Coronary artery (tissue), 2 donors: ENCODE measurements at regions not wholly inside any gene's neighbourhood (a gene's known extent, or its start where the extent isn't known, plus 50 kb on each side); places are given as distances from the start of the nearest gene placed in this dataset.

Experiments
- DNase-seq: peaks from one replicate; pipeline ENCODE4 v3.0.0-alpha.2; 2017; ENCODE audit warnings: low spot score
- H3K27ac ChIP-seq, 2 donors: fragments of 200-600 bp; sonication (generic); one replicate each; pipeline ENCODE4 v1.5.1; 2016 to 2019
- H3K4me3 ChIP-seq: fragments of 200-600 bp; sonication (generic); 2 replicates; pipeline ENCODE4 v1.5.1; 2016; ENCODE audit warnings: mild to moderate bottlenecking, moderate library complexity
- TF ChIP-seq, protein P1 (sequence below): fragments of 200-600 bp; sonication (generic); IDR thresholded peaks from one replicate; pipeline ENCODE4 v1.5.1; 2019; ENCODE audit warnings: antibody characterized with exemption

DNA sequence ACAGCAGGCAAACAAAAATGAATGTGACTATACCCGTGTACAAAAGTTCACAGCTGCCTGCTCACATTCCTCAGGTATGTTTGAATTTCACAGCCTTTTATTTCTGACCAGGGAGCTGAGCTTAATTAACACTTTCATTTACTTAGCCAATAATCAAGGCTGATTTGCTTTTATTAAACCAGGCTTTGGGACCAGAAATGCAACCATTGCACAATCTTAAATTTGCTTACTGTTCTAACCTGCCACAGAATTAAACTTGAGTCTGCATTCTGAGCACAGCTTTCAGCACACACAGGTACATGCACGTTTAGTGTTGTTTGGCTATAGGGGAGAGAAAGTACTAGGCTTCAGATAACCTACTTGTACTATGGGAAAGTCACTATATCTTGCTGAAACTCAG lies 372.4 kb upstream of the ATP5MC3 start:
- TF ChIP-seq, protein P1, sequence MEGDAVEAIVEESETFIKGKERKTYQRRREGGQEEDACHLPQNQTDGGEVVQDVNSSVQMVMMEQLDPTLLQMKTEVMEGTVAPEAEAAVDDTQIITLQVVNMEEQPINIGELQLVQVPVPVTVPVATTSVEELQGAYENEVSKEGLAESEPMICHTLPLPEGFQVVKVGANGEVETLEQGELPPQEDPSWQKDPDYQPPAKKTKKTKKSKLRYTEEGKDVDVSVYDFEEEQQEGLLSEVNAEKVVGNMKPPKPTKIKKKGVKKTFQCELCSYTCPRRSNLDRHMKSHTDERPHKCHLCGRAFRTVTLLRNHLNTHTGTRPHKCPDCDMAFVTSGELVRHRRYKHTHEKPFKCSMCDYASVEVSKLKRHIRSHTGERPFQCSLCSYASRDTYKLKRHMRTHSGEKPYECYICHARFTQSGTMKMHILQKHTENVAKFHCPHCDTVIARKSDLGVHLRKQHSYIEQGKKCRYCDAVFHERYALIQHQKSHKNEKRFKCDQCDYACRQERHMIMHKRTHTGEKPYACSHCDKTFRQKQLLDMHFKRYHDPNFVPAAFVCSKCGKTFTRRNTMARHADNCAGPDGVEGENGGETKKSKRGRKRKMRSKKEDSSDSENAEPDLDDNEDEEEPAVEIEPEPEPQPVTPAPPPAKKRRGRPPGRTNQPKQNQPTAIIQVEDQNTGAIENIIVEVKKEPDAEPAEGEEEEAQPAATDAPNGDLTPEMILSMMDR = no peak
- Histone ChIP-seq H3K27ac (no peak overlapping the region), H3K4me3 (no peak overlapping the region)
- no peak for DNase-seq

GRCh38 chr2:175552902-175553301 lies 371.4 kb upstream of the ATP5MC3 start:
- no peak overlapping the region for H3K4me3 ChIP-seq
- no peak for DNase-seq
- TF ChIP-seq, protein P1 = no peak
- H3K27ac ChIP-seq = no peak overlapping the region

DNA sequence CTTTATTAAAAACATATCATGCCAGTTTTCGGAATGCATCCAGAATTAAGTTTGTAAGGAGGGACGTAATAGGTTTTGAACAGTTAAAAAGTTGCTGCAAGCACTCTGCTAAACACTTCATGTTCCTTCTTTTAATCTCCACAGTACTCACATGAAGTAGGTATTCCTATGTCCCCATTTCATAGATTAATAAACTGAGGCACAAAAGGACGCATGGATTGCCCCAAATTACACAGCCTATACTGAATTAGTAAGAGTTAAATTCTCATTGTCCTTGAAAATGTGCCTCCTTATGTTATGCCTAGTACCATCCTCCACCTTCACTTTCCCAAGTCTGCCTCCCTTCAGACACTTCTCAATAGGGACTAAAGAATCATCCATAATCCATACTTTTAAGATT lies 358.9 kb upstream of the ATP5MC3 start:
- Histone ChIP-seq H3K4me3 (no peak overlapping the region), H3K27ac (no peak overlapping the region)
- no peak for DNase-seq
- TF ChIP-seq, protein P1 = no peak

DNA sequence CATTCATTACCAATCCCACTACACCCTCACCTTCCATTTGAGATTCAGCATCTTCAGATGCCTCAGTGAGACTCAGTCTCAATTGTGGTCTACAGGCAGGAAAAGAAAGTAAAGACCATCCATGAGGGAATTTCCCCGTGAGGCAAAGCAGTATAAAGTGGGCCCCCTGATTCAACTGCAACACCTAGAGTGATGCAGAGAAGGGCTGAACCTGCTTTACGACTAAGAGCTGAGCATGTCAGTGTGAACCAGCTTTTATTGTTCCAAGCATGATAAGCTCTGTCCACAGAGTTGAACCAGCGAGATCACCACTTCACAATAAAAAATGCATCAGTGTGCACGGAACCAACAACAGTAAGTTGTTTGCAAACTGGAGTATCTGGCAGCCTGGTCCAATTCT lies 357.6 kb upstream of the ATP5MC3 start:
- no peak overlapping the region for H3K27ac ChIP-seq
- no peak for DNase-seq
- no peak overlapping the region for H3K4me3 ChIP-seq
- TF ChIP-seq, protein P1 = no peak

DNA sequence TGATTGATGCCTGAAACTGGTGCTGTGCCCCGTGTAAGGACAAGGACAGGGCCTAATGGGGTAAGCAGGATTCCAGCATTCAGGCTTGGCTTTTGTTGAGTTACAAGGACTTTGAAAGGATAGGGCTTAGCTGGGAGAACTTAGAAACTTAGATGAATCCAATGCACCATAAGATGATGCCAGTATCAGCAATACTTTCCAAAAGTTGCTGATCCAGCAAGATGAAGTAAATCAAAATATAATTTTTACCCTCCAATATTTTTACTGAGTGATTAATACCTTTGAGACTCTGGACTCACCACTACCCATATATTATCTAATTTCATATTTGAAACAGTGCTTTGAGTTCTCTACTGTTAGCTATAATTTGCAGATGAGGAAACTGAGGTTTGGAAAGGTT lies 354.5 kb upstream of the ATP5MC3 start:
- DNase-seq = no peak
- Histone ChIP-seq H3K27ac (no peak overlapping the region), H3K4me3 (no peak overlapping the region)
- TF ChIP-seq, protein P1 = no peak

DNA sequence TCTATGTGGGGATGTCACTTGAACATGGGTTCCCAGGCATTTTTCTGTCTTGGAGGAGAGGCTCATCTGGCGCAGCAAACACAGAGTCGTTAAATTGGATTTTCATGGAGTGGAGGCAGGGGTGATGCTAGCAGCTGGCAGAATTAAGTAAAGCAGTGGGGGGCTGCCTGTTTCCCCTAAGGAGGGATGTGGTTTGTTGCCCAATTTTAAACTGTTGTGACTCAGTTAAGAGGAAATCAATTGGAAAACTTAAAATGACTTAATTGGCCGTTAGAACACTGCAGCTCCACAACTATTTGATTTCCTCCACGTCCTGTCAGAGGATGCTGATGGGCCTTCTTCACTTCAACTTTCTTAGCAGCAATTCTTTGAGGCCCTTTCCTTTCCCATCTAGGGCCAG lies 354.1 kb upstream of the ATP5MC3 start:
- TF ChIP-seq, protein P1 = no peak

GRCh38 chr2:175525975-175526374 lies 344.5 kb upstream of the ATP5MC3 start:
- Histone ChIP-seq H3K4me3 (no peak overlapping the region), H3K27ac (no peak overlapping the region)
- DNase-seq = no peak
- TF ChIP-seq, protein P1 = no peak

More for the DNA sequence above, 354.1 kb upstream of the ATP5MC3 start:
- H3K27ac ChIP-seq = no peak overlapping the region
- DNase-seq = no peak
- H3K4me3 ChIP-seq = no peak overlapping the region
